Stomach (tissue), 8 donors: ENCODE measurements at regions not wholly inside any gene's neighbourhood (a gene's known extent, or its start where the extent isn't known, plus 50 kb on each side); places are given as distances from the start of the nearest gene placed in this dataset.

Experiments used
- DNase-seq, 2 donors: peaks; one replicate each; pipeline versions ENCODE4 v3.0.0 to v3.0.0-alpha.2; 2013 to 2019
- H3K27ac ChIP-seq, 5 donors: fragments of 200-600 bp in 4 of 5; sonication (generic) in 4 of 5; one replicate each; pipeline ENCODE4 v1.5.1; 2013 to 2019; ENCODE audit warnings: mild to moderate bottlenecking in 1 of 5, moderate library complexity in 1 of 5
- H3K27me3 ChIP-seq, 3 donors: fragments of 200-600 bp; sonication (generic); one replicate each; pipeline ENCODE4 v1.5.1; 2017 to 2019; ENCODE audit warnings: mixed run types in 1 of 3
- H3K36me3 ChIP-seq, 4 donors: fragments of 200-600 bp; sonication (generic); 1 replicate in 3 of 4; 2 replicates in 1 of 4; pipeline ENCODE4 v1.5.1; 2016 to 2019
- H3K4me1 ChIP-seq, 4 donors: fragments of 200-600 bp; sonication (generic); one replicate each; pipeline ENCODE4 v1.5.1; 2016 to 2019
- H3K4me3 ChIP-seq, 4 donors: fragments of 200-600 bp; sonication (generic) in 3 of 4; one replicate each; pipeline ENCODE4 v1.5.1; 2016 to 2019; ENCODE audit warnings: mild to moderate bottlenecking in 1 of 4
- H3K9me3 ChIP-seq, 4 donors: fragments of 200-600 bp; sonication (generic); one replicate each; pipeline ENCODE4 v1.5.1; 2016 to 2019
- EP300 ChIP-seq: sonication (generic); formaldehyde crosslinking; IDR thresholded peaks from one replicate; pipeline ENCODE4 v1.6.1; 2017; ENCODE audit warnings: antibody characterized with exemption
- POLR2A ChIP-seq, 4 donors: fragments of 450-650 bp; IDR thresholded peaks; one replicate each; pipeline ENCODE4 v1.6.1; 2016; ENCODE audit warnings: antibody characterized with exemption in 4 of 4, control low read depth in 2 of 4, mild to moderate bottlenecking in 1 of 4, moderate library complexity in 1 of 4
- POLR2AphosphoS5 ChIP-seq, 3 donors: sonication (generic); formaldehyde crosslinking; IDR thresholded peaks; one replicate each; pipeline ENCODE4 v1.6.1; 2016; ENCODE audit warnings: antibody characterized with exemption in 3 of 3
- WGBS, 5 donors: extraction: QIAGEN DNeasy Blood & Tissue Kit in 3 of 5; methylation state at CpG; one replicate each; pipeline versions ENCODE4 v1.1.5 to v1.1.7; 2013 to 2018; 5-methylcytosine and 5-hydroxymethylcytosine counted together
- intact Hi-C: fragments of 100-400 bp; cut with DNase I; formaldehyde crosslinking; loops from one replicate; pipeline ENCODE4 v1.15.1; 2023; ENCODE audit warnings: low total_unique reads
- TF ChIP-seq, protein P1 (sequence below), 7 experiments: fragments of 450-650 bp in 4 of 7; fragments of 200-600 bp in 3 of 7; sonication (generic) in 3 of 7; IDR thresholded peaks; one replicate each; pipeline ENCODE4 v1.5.1; 2016 to 2019; ENCODE audit warnings: antibody characterized with exemption in 7 of 7, control low read depth in 2 of 7, mild to moderate bottlenecking in 1 of 7
- donor health status: healthy with polysubstance abuse.
- donor health status: Bipolar disorder and iron deficiency.
- donor health status: healthy.

DNA sequence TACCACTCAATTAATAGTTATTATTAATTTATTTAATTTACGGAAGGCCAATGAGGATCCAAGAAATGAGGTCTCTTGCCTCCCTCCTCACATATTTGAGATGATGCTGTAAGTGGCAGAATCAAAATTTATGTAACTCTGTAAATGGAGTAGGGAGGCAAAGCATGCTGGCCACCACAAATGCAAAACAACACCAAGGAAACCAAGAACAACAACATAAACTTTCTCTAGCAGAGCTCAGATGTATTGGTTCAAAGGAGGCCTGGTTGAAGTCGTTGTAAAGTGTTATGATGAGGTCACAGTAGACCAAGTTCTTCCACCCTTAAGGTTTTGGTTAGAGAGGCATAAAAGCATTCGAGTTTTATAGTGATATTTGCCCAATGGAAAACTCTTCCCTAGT is 194.8 kb upstream of the FAT1 start:
- DNase-seq: no peak
- H3K36me3 ChIP-seq: no peaks in the 10 kb centered on the region
- no peaks in the 10 kb centered on the region for H3K9me3 ChIP-seq
- H3K27ac ChIP-seq: no peak overlapping the region
- intact Hi-C loops: no loop called here
- H3K27me3 ChIP-seq: no peaks in the 10 kb centered on the region
- no peaks in the 10 kb centered on the region for H3K4me1 ChIP-seq
- TF ChIP-seq POLR2A (IDR thresholded peaks at IDR 0.05) (no peak), POLR2AphosphoS5 (IDR thresholded peaks at IDR 0.05) (no peak), EP300 (no peak)
- TF ChIP-seq, protein P1, sequence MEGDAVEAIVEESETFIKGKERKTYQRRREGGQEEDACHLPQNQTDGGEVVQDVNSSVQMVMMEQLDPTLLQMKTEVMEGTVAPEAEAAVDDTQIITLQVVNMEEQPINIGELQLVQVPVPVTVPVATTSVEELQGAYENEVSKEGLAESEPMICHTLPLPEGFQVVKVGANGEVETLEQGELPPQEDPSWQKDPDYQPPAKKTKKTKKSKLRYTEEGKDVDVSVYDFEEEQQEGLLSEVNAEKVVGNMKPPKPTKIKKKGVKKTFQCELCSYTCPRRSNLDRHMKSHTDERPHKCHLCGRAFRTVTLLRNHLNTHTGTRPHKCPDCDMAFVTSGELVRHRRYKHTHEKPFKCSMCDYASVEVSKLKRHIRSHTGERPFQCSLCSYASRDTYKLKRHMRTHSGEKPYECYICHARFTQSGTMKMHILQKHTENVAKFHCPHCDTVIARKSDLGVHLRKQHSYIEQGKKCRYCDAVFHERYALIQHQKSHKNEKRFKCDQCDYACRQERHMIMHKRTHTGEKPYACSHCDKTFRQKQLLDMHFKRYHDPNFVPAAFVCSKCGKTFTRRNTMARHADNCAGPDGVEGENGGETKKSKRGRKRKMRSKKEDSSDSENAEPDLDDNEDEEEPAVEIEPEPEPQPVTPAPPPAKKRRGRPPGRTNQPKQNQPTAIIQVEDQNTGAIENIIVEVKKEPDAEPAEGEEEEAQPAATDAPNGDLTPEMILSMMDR (IDR thresholded peaks at IDR 0.05): no peak
- 73 to 83% (median 75%) methylated on average over 3 of the region's 3 CpGs for WGBS, 5 donors
- no peak overlapping the region for H3K4me3 ChIP-seq

DNA sequence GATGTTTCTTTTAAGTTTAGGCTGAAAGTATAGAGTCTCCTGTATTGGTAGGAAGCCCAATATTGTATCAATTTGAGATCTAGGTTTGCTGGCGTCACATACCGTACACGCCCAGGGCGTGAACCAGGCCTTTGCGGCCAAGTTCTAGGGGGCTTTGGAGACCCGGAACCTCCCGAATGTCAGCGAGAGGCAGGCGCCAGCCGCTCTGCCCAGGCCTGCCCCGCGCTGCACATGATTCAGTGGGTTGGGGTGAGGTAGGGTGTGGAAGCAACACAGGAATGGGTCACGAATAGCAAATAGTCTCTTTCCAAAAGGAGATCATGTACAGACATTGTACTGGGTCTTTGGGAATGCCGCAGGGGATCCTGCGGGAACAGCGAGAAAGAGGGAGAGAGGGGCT is 195.7 kb upstream of the FAT1 start:
- H3K4me1 ChIP-seq: no peaks in the 10 kb centered on the region
- DNase-seq: no peak
- H3K27ac ChIP-seq: no peak overlapping the region
- H3K27me3 ChIP-seq: no peaks in the 10 kb centered on the region
- no peaks in the 10 kb centered on the region for H3K36me3 ChIP-seq
- no peaks in the 10 kb centered on the region for H3K9me3 ChIP-seq
- intact Hi-C loops: no loop called here
- TF ChIP-seq, protein P1 (IDR thresholded peaks at IDR 0.05): no peak
- TF ChIP-seq POLR2A (IDR thresholded peaks at IDR 0.05): no peak
- TF ChIP-seq POLR2AphosphoS5 (IDR thresholded peaks at IDR 0.05): no peak
- no peak for TF ChIP-seq EP300
- H3K4me3 ChIP-seq: no peak overlapping the region
- WGBS, 5 donors: 94 to 98% (median 94%) methylated on average over 16 of the region's 16 CpGs

DNA sequence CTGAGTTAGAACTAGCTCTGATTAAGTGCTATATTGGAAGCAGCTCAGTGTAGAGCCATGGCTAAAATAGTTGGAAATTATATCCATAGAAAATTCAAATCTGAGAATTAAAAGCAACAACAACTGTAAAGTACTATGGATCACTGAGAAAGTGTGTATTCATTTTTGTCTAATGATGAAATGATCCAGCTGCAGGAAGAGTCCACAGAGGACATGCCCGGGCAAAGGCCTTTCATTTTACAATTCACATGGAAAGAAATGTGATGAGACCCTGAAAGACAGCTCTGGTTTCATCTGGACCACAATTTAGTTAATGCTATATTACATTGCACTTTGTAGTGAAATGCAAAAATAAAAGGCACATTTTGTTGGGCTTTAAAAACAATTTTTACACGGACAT is 196.8 kb upstream of the FAT1 start:
- Histone ChIP-seq H3K4me3 (no peak overlapping the region), H3K4me1 (no peaks in the 10 kb centered on the region), H3K36me3 (no peaks in the 10 kb centered on the region), H3K9me3 (no peaks in the 10 kb centered on the region), H3K27ac (no peak overlapping the region), H3K27me3 (no peaks in the 10 kb centered on the region)
- intact Hi-C loops: no loop called here
- 77 to 88% (median 80%) methylated on average over 2 of the region's 2 CpGs for WGBS, 5 donors
- no peak for DNase-seq
- TF ChIP-seq EP300: no peak

DNA sequence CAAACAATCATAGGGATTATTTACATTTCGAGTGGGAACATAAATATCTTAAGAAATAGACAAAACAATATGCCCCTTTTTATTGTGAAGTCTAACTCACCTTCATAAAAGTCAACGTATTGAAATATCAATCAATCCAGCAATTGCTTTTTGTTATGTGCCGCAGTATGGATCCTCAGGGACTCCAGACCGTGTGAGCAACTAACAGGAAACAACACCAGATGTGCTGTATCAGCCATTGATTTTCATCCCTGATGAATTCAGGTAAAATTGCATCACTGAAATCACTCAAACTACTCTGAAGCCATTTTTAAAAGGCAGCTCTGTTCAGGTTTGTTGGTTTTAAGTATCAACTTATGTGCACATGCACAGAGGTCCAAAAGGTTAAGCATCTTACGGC is 197.3 kb upstream of the FAT1 start:
- intact Hi-C loops: no loop called here
- no peak for DNase-seq
- Histone ChIP-seq H3K27ac (no peak overlapping the region), H3K27me3 (no peaks in the 10 kb centered on the region), H3K4me3 (no peak overlapping the region), H3K36me3 (no peaks in the 10 kb centered on the region), H3K4me1 (no peaks in the 10 kb centered on the region), H3K9me3 (no peaks in the 10 kb centered on the region)
- TF ChIP-seq, protein P1 (IDR thresholded peaks at IDR 0.05): no peak
- no peak for TF ChIP-seq POLR2A (IDR thresholded peaks at IDR 0.05)
- no peak for TF ChIP-seq POLR2AphosphoS5 (IDR thresholded peaks at IDR 0.05)
- TF ChIP-seq EP300: no peak
- 61 to 84% (median 80%) methylated on average over 5 of the region's 5 CpGs for WGBS, 5 donors

DNA sequence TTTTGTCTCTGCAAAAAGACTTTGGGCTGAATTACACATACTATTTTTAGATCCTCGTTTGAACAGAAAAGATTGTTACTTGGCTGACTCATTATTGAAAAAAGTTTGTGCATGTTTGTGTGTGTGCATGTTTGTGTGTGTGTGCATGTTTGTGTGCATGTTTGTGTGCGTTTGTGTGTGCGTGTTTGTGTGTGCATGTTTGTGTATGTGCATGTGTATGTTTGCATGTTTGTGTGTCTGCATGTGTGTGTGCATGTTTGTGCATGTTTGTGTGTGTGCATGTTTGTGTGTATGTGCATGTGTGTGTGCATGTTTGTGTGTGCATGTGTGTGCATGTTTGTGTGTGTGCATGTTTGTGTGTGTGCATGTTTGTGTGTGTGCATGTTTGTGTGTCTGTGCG is 201.1 kb upstream of the FAT1 start:
- TF ChIP-seq EP300 (no peak), POLR2A (IDR thresholded peaks at IDR 0.05) (no peak), POLR2AphosphoS5 (IDR thresholded peaks at IDR 0.05) (no peak)
- TF ChIP-seq, protein P1 (IDR thresholded peaks at IDR 0.05): no peak
- H3K4me1 ChIP-seq: no peaks in the 10 kb centered on the region

More for the DNA sequence above, 201.1 kb upstream of the FAT1 start:
- Histone ChIP-seq H3K36me3 (no peaks in the 10 kb centered on the region), H3K4me3 (no peak overlapping the region), H3K27ac (no peak overlapping the region), H3K9me3 (no peaks in the 10 kb centered on the region), H3K27me3 (no peaks in the 10 kb centered on the region)
- intact Hi-C loops: no loop called here
- 39 to 75% (median 45%) methylated on average over 4 of the region's 4 CpGs for WGBS, 5 donors
- DNase-seq: no peak
